KMS-11 (cell line): ENCODE measurements at regions not wholly inside any gene's neighbourhood (a gene's known extent, or its start where the extent isn't known, plus 50 kb on each side); places are given as distances from the start of the nearest gene placed in this dataset.

ENCODE experiments used
- H2AFZ ChIP-seq: fragments of 200-600 bp; sonication (generic); 2 replicates; pipeline ENCODE4 v1.6.1; 2016; ENCODE audit warnings: antibody characterized with exemption, mixed run types, low read depth
- H3K27ac ChIP-seq: fragments of 200-600 bp; sonication (generic); 2 replicates; pipeline ENCODE4 v1.6.1; 2016; ENCODE audit warnings: mild to moderate bottlenecking, mixed run types
- H3K27me3 ChIP-seq: fragments of 200-600 bp; sonication (generic); 2 replicates; pipeline ENCODE4 v1.6.1; 2017; ENCODE audit warnings: mild to moderate bottlenecking, low read depth, mixed run types, moderate library complexity; ENCODE audit not compliant: insufficient read depth
- H3K36me3 ChIP-seq: fragments of 200-600 bp; sonication (generic); 2 replicates; pipeline ENCODE4 v1.6.1; 2017; ENCODE audit warnings: mild to moderate bottlenecking, mixed run types; ENCODE audit not compliant: insufficient read depth
- H3K4me1 ChIP-seq: fragments of 200-600 bp; sonication (generic); 2 replicates; pipeline ENCODE4 v1.6.1; 2016; ENCODE audit warnings: mild to moderate bottlenecking, low read depth, mixed run types; ENCODE audit not compliant: poor library complexity, severe bottlenecking
- H3K4me2 ChIP-seq: fragments of 200-600 bp; sonication (generic); 2 replicates; pipeline ENCODE4 v1.7.0; 2016; ENCODE audit warnings: mild to moderate bottlenecking, mixed run types
- H3K4me3 ChIP-seq: fragments of 200-600 bp; sonication (generic); IDR thresholded peaks from 2 replicates; pipeline ENCODE4 v1.6.1; 2017; ENCODE audit warnings: low read depth, low read length, mixed read lengths; ENCODE audit not compliant: insufficient read depth
- H3K79me2 ChIP-seq: fragments of 200-600 bp; sonication (generic); 2 replicates; pipeline ENCODE4 v1.6.1; 2016; ENCODE audit warnings: low read depth, mixed run types; ENCODE audit not compliant: insufficient read depth
- H3K9ac ChIP-seq: fragments of 200-600 bp; sonication (generic); 2 replicates; pipeline ENCODE4 v1.6.1; 2016; ENCODE audit warnings: mild to moderate bottlenecking, mixed run types
- H4K20me1 ChIP-seq: fragments of 200-600 bp; sonication (generic); 2 replicates; pipeline ENCODE4 v1.6.1; 2016; ENCODE audit warnings: mild to moderate bottlenecking, mixed run types; ENCODE audit not compliant: insufficient read depth
- CTCF ChIP-seq: fragments of 200-600 bp; sonication (generic); conservative IDR thresholded peaks from 2 replicates; pipeline ENCODE4 v1.6.1; 2017; ENCODE audit warnings: low read depth, mild to moderate bottlenecking, antibody characterized with exemption, low read length, moderate library complexity, mixed read lengths

- Histone ChIP-seq H3K36me3 (no peaks in the 10 kb centered on the region), H3K27me3 (no peaks in the 10 kb centered on the region), H3K4me1 (no peaks in the 10 kb centered on the region), H3K9ac (no peak overlapping the region), H3K27ac (no peak overlapping the region), H3K4me3 (no peak overlapping the region), H3K79me2 (no peaks in the 10 kb centered on the region), H2AFZ (no peak overlapping the region), H3K4me2 (no peak overlapping the region), H4K20me1 (no peaks in the 10 kb centered on the region)
- TF ChIP-seq CTCF, result no peak
Observed at GRCh38 chr3:194824701-194825111, 139.0 kb downstream of the FAM43A start.

- Histone ChIP-seq H3K27me3 (no peaks in the 10 kb centered on the region), H3K4me1 (no peaks in the 10 kb centered on the region), H2AFZ (no peak overlapping the region), H3K4me3 (no peak overlapping the region), H3K36me3 (no peaks in the 10 kb centered on the region), H4K20me1 (no peaks in the 10 kb centered on the region), H3K9ac (no peak overlapping the region), H3K4me2 (no peak overlapping the region), H3K27ac (no peak overlapping the region), H3K79me2 (no peaks in the 10 kb centered on the region)
- TF ChIP-seq CTCF, result no peak
Observed at GRCh38 chr3:194826594-194826993, 140.9 kb downstream of the FAM43A start.

GRCh38 chr3:194827486-194827885 lies 141.8 kb downstream of the FAM43A start:
- Histone ChIP-seq H3K9ac (no peak overlapping the region), H2AFZ (no peak overlapping the region), H3K4me1 (no peaks in the 10 kb centered on the region), H3K27ac (no peak overlapping the region), H3K4me3 (no peak overlapping the region), H3K27me3 (no peaks in the 10 kb centered on the region), H4K20me1 (no peaks in the 10 kb centered on the region), H3K79me2 (no peaks in the 10 kb centered on the region), H3K36me3 (no peaks in the 10 kb centered on the region), H3K4me2 (no peak overlapping the region)
- TF ChIP-seq CTCF, result no peak

GRCh38 chr3:194828116-194828515 lies 142.4 kb downstream of the FAM43A start:
- no peak overlapping the region for H2AFZ ChIP-seq
- no peaks in the 10 kb centered on the region for H3K36me3 ChIP-seq
- no peak overlapping the region for H3K4me2 ChIP-seq
- H3K9ac ChIP-seq, result no peak overlapping the region
- no peak overlapping the region for H3K27ac ChIP-seq
- H4K20me1 ChIP-seq, result no peaks in the 10 kb centered on the region
- H3K79me2 ChIP-seq, result no peaks in the 10 kb centered on the region
- no peaks in the 10 kb centered on the region for H3K27me3 ChIP-seq
- H3K4me1 ChIP-seq, result no peaks in the 10 kb centered on the region
- TF ChIP-seq CTCF, result no peak
- no peak overlapping the region for H3K4me3 ChIP-seq

- Histone ChIP-seq H3K4me1 (no peaks in the 10 kb centered on the region), H3K9ac (no peak overlapping the region), H3K27me3 (no peaks in the 10 kb centered on the region), H3K4me2 (no peak overlapping the region), H3K79me2 (no peaks in the 10 kb centered on the region), H3K27ac (no peak overlapping the region), H3K36me3 (no peaks in the 10 kb centered on the region), H2AFZ (no peak overlapping the region), H4K20me1 (no peaks in the 10 kb centered on the region), H3K4me3 (no peak overlapping the region)
- no peak for TF ChIP-seq CTCF
Observed at GRCh38 chr3:194828926-194829325, 143.2 kb downstream of the FAM43A start.
